K562 (cell line): ENCODE measurements at regions not wholly inside any gene's neighbourhood (a gene's known extent, or its start where the extent isn't known, plus 50 kb on each side); places are given as distances from the start of the nearest gene placed in this dataset.

Experiments used
- ATAC-seq: fragments of 200-7000 bp; cut with Tn5 transposase; 3 replicates; pipeline ENCODE4 v1.9.1; 2020; ENCODE audit warnings: moderate library complexity
- BruUV-seq: library from RNA; stranded (reverse); fragments of 400-500 nt; replicated peaks from 2 replicates; lab custom pipeline; 2021; lab: Mats Ljungman, UMichigan
- CTCF ChIA-PET: fragments of 300-600 bp; formaldehyde crosslinking; extraction: SDS; loops from one replicate; lab custom pipeline; 2021; ENCODE audit warnings: low intra/inter-chr PET ratio; lab: Yijun Ruan, JAX
- POLR2A ChIA-PET: fragments of 300-600, 350-650 bp; sonication (Branson Sonifier 250); formaldehyde crosslinking; extraction: SDS; loops from one replicate; lab custom pipeline; 2021; ENCODE audit warnings: antibody characterized with exemption, inconsistent platforms; lab: Yijun Ruan, JAX
- DNase-seq, 4 experiments: peaks; one replicate each; pipeline versions ENCODE4 v3.0.0 to v3.0.0-alpha.2; 2011 to 2018; ENCODE audit warnings: low spot score in 3 of 4, mixed read lengths in 3 of 4; ENCODE audit errors: extremely low read depth in 1 of 4
- FAIRE-seq: peaks from 2 replicates; lab custom pipeline; 2011; peaks lifted over from hg19 to GRCh38; lab: Jason Lieb, UNC
- H2AFZ ChIP-seq: 2 replicates; pipeline ENCODE4 v1.6.0; 2011; ENCODE audit warnings: low read depth, low read length, control low read depth, inconsistent platforms
- H3K27ac ChIP-seq: fragments of 200-600 bp; 3 replicates; pipeline ENCODE4 v1.8.0; 2011; ENCODE audit warnings: low read depth, mild to moderate bottlenecking, control low read depth, inconsistent platforms, low read length, moderate library complexity, mixed read lengths; ENCODE audit errors: extremely low read depth
- H3K27me3 ChIP-seq, 2 experiments: fragments of 300-600 bp in 1 of 2; 2 replicates in 1 of 2; 3 replicates in 1 of 2; pipeline versions ENCODE4 v1.6.0 to v1.8.0; 2011; ENCODE audit warnings: inconsistent platforms in 2 of 2, low read length in 2 of 2, mild to moderate bottlenecking in 1 of 2, mixed read lengths in 1 of 2, moderate library complexity in 1 of 2; ENCODE audit not compliant: control insufficient read depth in 2 of 2, insufficient read depth in 2 of 2
- H3K36me3 ChIP-seq: fragments of 300-600 bp; 3 replicates; pipeline ENCODE4 v1.8.0; 2011; ENCODE audit warnings: mild to moderate bottlenecking, low read length, inconsistent platforms; ENCODE audit not compliant: control insufficient read depth, insufficient read depth
- H3K4me1 ChIP-seq, 2 experiments: fragments of 200-600 bp in 1 of 2; replicated peaks in 1 of 2; 2 replicates in 1 of 2; 3 replicates in 1 of 2; pipeline versions ENCODE4 v1.5.1 to v1.8.0; 2011; ENCODE audit warnings: inconsistent platforms in 2 of 2, low read length in 2 of 2, mild to moderate bottlenecking in 1 of 2, mixed read lengths in 1 of 2, moderate library complexity in 1 of 2; ENCODE audit not compliant: control insufficient read depth in 2 of 2, insufficient read depth in 2 of 2
- H3K4me2 ChIP-seq: 2 replicates; pipeline ENCODE4 v1.6.1; 2011; ENCODE audit warnings: low read length, control low read depth, inconsistent platforms, mixed read lengths; ENCODE audit not compliant: insufficient read depth
- H3K4me3 ChIP-seq: fragments of 200-600 bp; sonication (generic), shearing (Covaris generic); 2 replicates; pipeline ENCODE4 v1.5.1; 2016; ENCODE audit warnings: control low read depth, inconsistent platforms
- H3K79me2 ChIP-seq: fragments of 200-600 bp; 3 replicates; pipeline ENCODE4 v1.8.0; 2011; ENCODE audit warnings: low read length, inconsistent platforms; ENCODE audit not compliant: control insufficient read depth, insufficient read depth
- H3K9ac ChIP-seq, 2 experiments: 2 replicates each; pipeline versions ENCODE4 v1.6.0 to v1.6.1; 2011; ENCODE audit warnings: low read depth in 2 of 2, low read length in 2 of 2, control low read depth in 1 of 2, inconsistent platforms in 1 of 2, mild to moderate bottlenecking in 1 of 2, mixed read lengths in 1 of 2; ENCODE audit not compliant: insufficient read depth in 1 of 2
- H3K9me1 ChIP-seq: one replicate; pipeline ENCODE4 v1.6.0; 2011; ENCODE audit warnings: inconsistent platforms, mild to moderate bottlenecking, low read length, moderate library complexity; ENCODE audit not compliant: control insufficient read depth, insufficient read depth
- H3K9me3 ChIP-seq: replicated peaks from 2 replicates; pipeline ENCODE4 v1.5.1; 2011; ENCODE audit warnings: low read depth, low read length, inconsistent platforms; ENCODE audit not compliant: control insufficient read depth, insufficient read depth
- H4K20me1 ChIP-seq: replicated peaks from 2 replicates; pipeline ENCODE4 v1.6.1; 2011; ENCODE audit warnings: low read length, inconsistent platforms, mixed read lengths; ENCODE audit not compliant: control insufficient read depth, insufficient read depth
- ADNP ChIP-seq: fragments of 200-800 bp; sonication (Bioruptor generic); IDR thresholded peaks from 2 replicates; pipeline ENCODE4 v1.6.1; 2016; ENCODE audit warnings: missing genetic modification characterization, missing compliant biosample characterization
- ASH1L ChIP-seq: fragments of 450-650 bp; IDR thresholded peaks from 2 replicates; pipeline ENCODE4 v1.6.1; 2018; ENCODE audit warnings: borderline replicate concordance, mild to moderate bottlenecking, low read depth; ENCODE audit not compliant: partially characterized antibody
- COPS2 ChIP-seq: fragments of 450-650 bp; conservative IDR thresholded peaks from 2 replicates; pipeline ENCODE4 v1.6.1; 2016; ENCODE audit warnings: mild to moderate bottlenecking, moderate library complexity
- CTBP1 ChIP-seq: fragments of 450-650 bp; IDR thresholded peaks from 2 replicates; pipeline ENCODE4 v1.6.1; 2016; ENCODE audit warnings: borderline replicate concordance
- GABPA ChIP-seq: fragments of 200-800 bp; sonication (Bioruptor generic); conservative IDR thresholded peaks from 2 replicates; pipeline ENCODE4 v1.6.1; 2016; ENCODE audit warnings: low read depth, missing genetic modification characterization, missing compliant biosample characterization
- KAT2B ChIP-seq: IDR thresholded peaks from one replicate; pipeline ENCODE4 v1.6.1; 2012; ENCODE audit warnings: low read depth, mild to moderate bottlenecking, control low read depth, inconsistent platforms, low read length, moderate library complexity
- MCM3 ChIP-seq: fragments of 450-650 bp; IDR thresholded peaks from 2 replicates; pipeline ENCODE4 v1.6.1; 2016
- NFIX ChIP-seq: fragments of 250-450 bp; sonication (Bioruptor Pico); IDR thresholded peaks from 2 replicates; pipeline ENCODE4 v1.4.0; 2020; ENCODE audit warnings: low read depth, mild to moderate bottlenecking, moderate library complexity
- RBFOX2 ChIP-seq: fragments of 200-400 bp; formaldehyde crosslinking; IDR thresholded peaks from 2 replicates; pipeline ENCODE4 v1.6.1; 2017; ENCODE audit warnings: low read depth, mild to moderate bottlenecking, low read length, moderate library complexity
- SPI1 ChIP-seq: IDR thresholded peaks from 2 replicates; pipeline ENCODE4 v1.6.1; 2011; ENCODE audit warnings: low read depth, low read length, control low read depth, borderline replicate concordance
- ZNF174 ChIP-seq: fragments of 250-450 bp; sonication (Bioruptor Pico); IDR thresholded peaks from 2 replicates; pipeline ENCODE4 v1.4.0; 2020; ENCODE audit warnings: mild to moderate bottlenecking
- WGBS: fragments of 100-300 bp; shearing (Covaris generic); methylation state at CpG from one replicate; pipeline ENCODE4 v1.1.6; 2016; ENCODE audit warnings: low coverage, mixed read lengths; ENCODE audit not compliant: insufficient coverage; ENCODE audit errors: missing lambda C conversion rate; 5-methylcytosine and 5-hydroxymethylcytosine counted together
- in situ Hi-C: fragments of 300-500 bp; cut with MboI; formaldehyde crosslinking; loops from 4 replicates; pipeline ENCODE4 v1.15.0; 2018; ENCODE audit warnings: inconsistent platforms, mixed read lengths
- intact Hi-C: fragments of 100-400 bp; cut with micrococcal nuclease; formaldehyde crosslinking; loops from 2 replicates; pipeline ENCODE4 v1.14.2; 2022
- TF ChIP-seq, protein P1 (sequence below): sonication (generic); IDR thresholded peaks from 2 replicates; pipeline ENCODE4 v1.6.1; 2016
- TF ChIP-seq, protein P2 (sequence below): fragments of 450-650 bp; IDR thresholded peaks from 2 replicates; pipeline ENCODE4 v1.6.1; 2017; ENCODE audit warnings: antibody characterized with exemption, mild to moderate bottlenecking
- TF ChIP-seq, protein P3 (sequence below): fragments of 200-800 bp; sonication (Bioruptor generic); IDR thresholded peaks from 2 replicates; pipeline ENCODE4 v1.6.1; 2017; ENCODE audit warnings: missing genetic modification characterization, missing compliant biosample characterization
- TF ChIP-seq, protein P4 (sequence below): sonication (generic); formaldehyde crosslinking; IDR thresholded peaks from 2 replicates; pipeline ENCODE4 v1.8.0; 2022; ENCODE audit warnings: mild to moderate bottlenecking, missing genetic modification reagents

DNA sequence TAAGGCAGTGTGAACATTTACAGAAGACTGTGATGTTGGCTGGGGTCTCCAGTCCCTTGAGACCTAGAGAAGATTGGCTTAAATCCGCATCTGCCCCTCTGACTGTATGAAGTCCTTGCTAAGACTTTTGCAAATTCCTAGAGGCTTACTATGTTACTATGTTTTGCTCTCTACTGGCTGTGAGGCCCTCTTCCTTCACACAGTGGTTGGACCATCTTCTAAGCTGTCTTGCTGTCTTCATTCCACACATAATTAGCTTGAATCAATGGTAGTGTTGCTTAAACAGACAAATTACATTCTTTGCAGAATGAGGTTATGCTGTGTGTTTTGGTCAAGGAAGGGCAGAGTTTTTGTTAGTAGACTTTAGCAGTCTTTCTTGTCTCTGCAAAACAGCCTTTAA, 658.0 kb downstream of the TYW1 start:
- H3K4me3 ChIP-seq, result no peak overlapping the region
- BruUV-seq, result no TSS peak
- H4K20me1 ChIP-seq, result no peaks in the 10 kb centered on the region
- WGBS, result 5% methylated on average over 1 of the region's 1 CpG
- no peak overlapping the region for H2AFZ ChIP-seq
- no peaks in the 10 kb centered on the region for H3K79me2 ChIP-seq
- ChIA-PET CTCF (no interaction called here), POLR2A (no interaction called here)
- no peak overlapping the region for H3K4me2 ChIP-seq
- DNase-seq, result no peak
- no peak for ATAC-seq
- no peak for FAIRE-seq
- H3K4me1 ChIP-seq, result no peaks in the 10 kb centered on the region
- no peaks in the 10 kb centered on the region for H3K9me3 ChIP-seq
- H3K9me1 ChIP-seq, result no peaks in the 10 kb centered on the region
- H3K27me3 ChIP-seq, result no peaks in the 10 kb centered on the region
- H3K36me3 ChIP-seq, result no peaks in the 10 kb centered on the region
- H3K9ac ChIP-seq, result no peak overlapping the region
- in situ Hi-C loops (no loop called here), intact Hi-C loops (no loop called here)
- no peak overlapping the region for H3K27ac ChIP-seq
- TF ChIP-seq RBFOX2 (no peak), COPS2 (no peak), ZNF174 (CRISPR knock-in tag) (no peak), MCM3 (no peak), NFIX (CRISPR knock-in tag) (no peak), GABPA (tag) (no peak), SPI1 (no peak), ASH1L (no peak), CTBP1 (no peak), ADNP (tag) (no peak), KAT2B (no peak)
- TF ChIP-seq, protein P1, sequence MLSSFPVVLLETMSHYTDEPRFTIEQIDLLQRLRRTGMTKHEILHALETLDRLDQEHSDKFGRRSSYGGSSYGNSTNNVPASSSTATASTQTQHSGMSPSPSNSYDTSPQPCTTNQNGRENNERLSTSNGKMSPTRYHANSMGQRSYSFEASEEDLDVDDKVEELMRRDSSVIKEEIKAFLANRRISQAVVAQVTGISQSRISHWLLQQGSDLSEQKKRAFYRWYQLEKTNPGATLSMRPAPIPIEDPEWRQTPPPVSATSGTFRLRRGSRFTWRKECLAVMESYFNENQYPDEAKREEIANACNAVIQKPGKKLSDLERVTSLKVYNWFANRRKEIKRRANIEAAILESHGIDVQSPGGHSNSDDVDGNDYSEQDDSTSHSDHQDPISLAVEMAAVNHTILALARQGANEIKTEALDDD, result no peak
- TF ChIP-seq, protein P2, sequence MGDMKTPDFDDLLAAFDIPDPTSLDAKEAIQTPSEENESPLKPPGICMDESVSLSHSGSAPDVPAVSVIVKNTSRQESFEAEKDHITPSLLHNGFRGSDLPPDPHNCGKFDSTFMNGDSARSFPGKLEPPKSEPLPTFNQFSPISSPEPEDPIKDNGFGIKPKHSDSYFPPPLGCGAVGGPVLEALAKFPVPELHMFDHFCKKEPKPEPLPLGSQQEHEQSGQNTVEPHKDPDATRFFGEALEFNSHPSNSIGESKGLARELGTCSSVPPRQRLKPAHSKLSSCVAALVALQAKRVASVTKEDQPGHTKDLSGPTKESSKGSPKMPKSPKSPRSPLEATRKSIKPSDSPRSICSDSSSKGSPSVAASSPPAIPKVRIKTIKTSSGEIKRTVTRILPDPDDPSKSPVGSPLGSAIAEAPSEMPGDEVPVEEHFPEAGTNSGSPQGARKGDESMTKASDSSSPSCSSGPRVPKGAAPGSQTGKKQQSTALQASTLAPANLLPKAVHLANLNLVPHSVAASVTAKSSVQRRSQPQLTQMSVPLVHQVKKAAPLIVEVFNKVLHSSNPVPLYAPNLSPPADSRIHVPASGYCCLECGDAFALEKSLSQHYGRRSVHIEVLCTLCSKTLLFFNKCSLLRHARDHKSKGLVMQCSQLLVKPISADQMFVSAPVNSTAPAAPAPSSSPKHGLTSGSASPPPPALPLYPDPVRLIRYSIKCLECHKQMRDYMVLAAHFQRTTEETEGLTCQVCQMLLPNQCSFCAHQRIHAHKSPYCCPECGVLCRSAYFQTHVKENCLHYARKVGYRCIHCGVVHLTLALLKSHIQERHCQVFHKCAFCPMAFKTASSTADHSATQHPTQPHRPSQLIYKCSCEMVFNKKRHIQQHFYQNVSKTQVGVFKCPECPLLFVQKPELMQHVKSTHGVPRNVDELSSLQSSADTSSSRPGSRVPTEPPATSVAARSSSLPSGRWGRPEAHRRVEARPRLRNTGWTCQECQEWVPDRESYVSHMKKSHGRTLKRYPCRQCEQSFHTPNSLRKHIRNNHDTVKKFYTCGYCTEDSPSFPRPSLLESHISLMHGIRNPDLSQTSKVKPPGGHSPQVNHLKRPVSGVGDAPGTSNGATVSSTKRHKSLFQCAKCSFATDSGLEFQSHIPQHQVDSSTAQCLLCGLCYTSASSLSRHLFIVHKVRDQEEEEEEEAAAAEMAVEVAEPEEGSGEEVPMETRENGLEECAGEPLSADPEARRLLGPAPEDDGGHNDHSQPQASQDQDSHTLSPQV, result no peak
- TF ChIP-seq, protein P3, sequence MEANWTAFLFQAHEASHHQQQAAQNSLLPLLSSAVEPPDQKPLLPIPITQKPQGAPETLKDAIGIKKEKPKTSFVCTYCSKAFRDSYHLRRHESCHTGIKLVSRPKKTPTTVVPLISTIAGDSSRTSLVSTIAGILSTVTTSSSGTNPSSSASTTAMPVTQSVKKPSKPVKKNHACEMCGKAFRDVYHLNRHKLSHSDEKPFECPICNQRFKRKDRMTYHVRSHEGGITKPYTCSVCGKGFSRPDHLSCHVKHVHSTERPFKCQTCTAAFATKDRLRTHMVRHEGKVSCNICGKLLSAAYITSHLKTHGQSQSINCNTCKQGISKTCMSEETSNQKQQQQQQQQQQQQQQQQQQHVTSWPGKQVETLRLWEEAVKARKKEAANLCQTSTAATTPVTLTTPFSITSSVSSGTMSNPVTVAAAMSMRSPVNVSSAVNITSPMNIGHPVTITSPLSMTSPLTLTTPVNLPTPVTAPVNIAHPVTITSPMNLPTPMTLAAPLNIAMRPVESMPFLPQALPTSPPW (CRISPR knock-in tag), result no peak
- TF ChIP-seq, protein P4, sequence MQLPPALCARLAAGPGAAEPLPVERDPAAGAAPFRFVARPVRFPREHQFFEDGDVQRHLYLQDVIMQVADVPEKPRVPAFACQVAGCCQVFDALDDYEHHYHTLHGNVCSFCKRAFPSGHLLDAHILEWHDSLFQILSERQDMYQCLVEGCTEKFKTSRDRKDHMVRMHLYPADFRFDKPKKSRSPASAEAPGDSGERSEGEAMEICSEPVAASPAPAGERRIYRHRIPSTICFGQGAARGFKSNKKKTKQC, result no peak
